ENCODE measurements at regions not wholly inside any gene's neighbourhood (a gene's known extent, or its start where the extent isn't known, plus 50 kb on each side); places are given as distances from the start of the nearest gene placed in this dataset.

DNA sequence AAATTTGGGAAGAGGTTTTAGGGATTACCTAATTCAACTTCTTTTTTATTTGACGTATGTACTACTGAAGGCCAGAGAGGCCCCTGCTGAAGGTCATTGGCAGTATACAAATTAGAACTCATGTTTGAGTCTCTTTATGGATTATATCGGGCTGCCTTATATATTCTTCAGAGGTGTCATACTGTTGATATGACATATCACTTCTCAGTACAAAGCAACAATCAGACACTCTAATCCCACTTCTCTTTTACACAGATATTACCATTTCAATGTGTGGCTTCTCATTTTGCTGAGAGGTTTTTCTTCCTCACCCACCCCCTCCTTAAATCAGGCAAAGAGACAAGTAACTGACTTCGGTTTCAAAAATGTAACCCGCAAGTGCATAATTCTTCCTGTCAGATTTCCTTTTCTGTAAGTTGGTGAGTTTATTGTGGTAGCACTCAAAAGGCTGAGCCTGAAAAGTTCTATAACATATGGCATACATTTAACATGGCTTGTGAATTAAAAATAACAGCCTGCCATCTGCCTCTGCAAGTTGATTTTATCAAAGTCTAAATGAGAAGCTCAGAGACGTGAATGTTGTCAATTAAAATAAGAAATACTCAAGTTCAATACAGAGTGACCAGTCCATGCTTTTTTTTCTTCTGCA is 163.6 kb upstream of the RORB start:
- TF ChIP-seq CEBPB (IDR thresholded peaks at IDR 0.05; ENCODE audit: low read depth, low read length) (no peak), BHLHE40 (IDR thresholded peaks at IDR 0.05; ENCODE audit: low read depth, low read length) (no peak), RAD21 (IDR thresholded peaks at IDR 0.05; ENCODE audit: low read length) (no peak), POLR2A (IDR thresholded peaks at IDR 0.05; ENCODE audit: low read depth, low read length) (no peak)
- TF ChIP-seq, protein P1, sequence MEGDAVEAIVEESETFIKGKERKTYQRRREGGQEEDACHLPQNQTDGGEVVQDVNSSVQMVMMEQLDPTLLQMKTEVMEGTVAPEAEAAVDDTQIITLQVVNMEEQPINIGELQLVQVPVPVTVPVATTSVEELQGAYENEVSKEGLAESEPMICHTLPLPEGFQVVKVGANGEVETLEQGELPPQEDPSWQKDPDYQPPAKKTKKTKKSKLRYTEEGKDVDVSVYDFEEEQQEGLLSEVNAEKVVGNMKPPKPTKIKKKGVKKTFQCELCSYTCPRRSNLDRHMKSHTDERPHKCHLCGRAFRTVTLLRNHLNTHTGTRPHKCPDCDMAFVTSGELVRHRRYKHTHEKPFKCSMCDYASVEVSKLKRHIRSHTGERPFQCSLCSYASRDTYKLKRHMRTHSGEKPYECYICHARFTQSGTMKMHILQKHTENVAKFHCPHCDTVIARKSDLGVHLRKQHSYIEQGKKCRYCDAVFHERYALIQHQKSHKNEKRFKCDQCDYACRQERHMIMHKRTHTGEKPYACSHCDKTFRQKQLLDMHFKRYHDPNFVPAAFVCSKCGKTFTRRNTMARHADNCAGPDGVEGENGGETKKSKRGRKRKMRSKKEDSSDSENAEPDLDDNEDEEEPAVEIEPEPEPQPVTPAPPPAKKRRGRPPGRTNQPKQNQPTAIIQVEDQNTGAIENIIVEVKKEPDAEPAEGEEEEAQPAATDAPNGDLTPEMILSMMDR (conservative IDR thresholded peaks at IDR 0.05; ENCODE audit: low read depth, low read length): no peak

Measured in IMR-90 (cell line).